Stomach (tissue), 4 donors: ENCODE measurements at regions not wholly inside any gene's neighbourhood (a gene's known extent, or its start where the extent isn't known, plus 50 kb on each side); places are given as distances from the start of the nearest gene placed in this dataset.

Experiments
- CTCF ChIP-seq, 7 experiments: fragments of 450-650 bp in 4 of 7; fragments of 200-600 bp in 3 of 7; sonication (generic) in 3 of 7; IDR thresholded peaks; one replicate each; pipeline ENCODE4 v1.5.1; 2016 to 2019; ENCODE audit warnings: antibody characterized with exemption in 7 of 7, control low read depth in 2 of 7, mild to moderate bottlenecking in 1 of 7
- POLR2AphosphoS5 ChIP-seq, 3 donors: sonication (generic); formaldehyde crosslinking; IDR thresholded peaks; one replicate each; pipeline ENCODE4 v1.6.1; 2016; ENCODE audit warnings: antibody characterized with exemption in 3 of 3

- TF ChIP-seq CTCF (IDR thresholded peaks at IDR 0.05) (no peak), POLR2AphosphoS5 (IDR thresholded peaks at IDR 0.05) (no peak)
Measured at GRCh38 chr2:120432976-120433815, 87.3 kb downstream of the INHBB start.
